HEK293T (cell line): ENCODE measurements at regions not wholly inside any gene's neighbourhood (a gene's known extent, or its start where the extent isn't known, plus 50 kb on each side); places are given as distances from the start of the nearest gene placed in this dataset.

Experiments
- CTCF ChIA-PET: fragments of 350-600 bp; formaldehyde crosslinking; extraction: SDS; loops from one replicate; lab custom pipeline; 2021; ENCODE audit warnings: antibody characterized with exemption, inconsistent platforms; lab: Yijun Ruan, JAX
- POLR2A ChIA-PET: fragments of 350-600 bp; formaldehyde crosslinking; extraction: SDS; loops from one replicate; lab custom pipeline; 2020; ENCODE audit warnings: antibody characterized with exemption, inconsistent platforms; lab: Yijun Ruan, JAX
- DNase-seq: peaks from one replicate; pipeline ENCODE4 v3.0.0; 2012; ENCODE audit warnings: mixed read lengths; ENCODE audit errors: extremely low spot score
- ARNT ChIP-seq: fragments of 450-650 bp; IDR thresholded peaks from 2 replicates; pipeline ENCODE4 v1.6.1; 2017; ENCODE audit warnings: mild to moderate bottlenecking
- BHLHE40 ChIP-seq: fragments of 450-650 bp; IDR thresholded peaks from 2 replicates; pipeline ENCODE4 v1.6.1; 2016; ENCODE audit warnings: mild to moderate bottlenecking, moderate library complexity, borderline replicate concordance
- CTBP1 ChIP-seq: fragments of 450-650 bp; IDR thresholded peaks from 2 replicates; pipeline ENCODE4 v1.6.1; 2016; ENCODE audit warnings: borderline replicate concordance
- ELF4 ChIP-seq: fragments of 450-650 bp; IDR thresholded peaks from 2 replicates; pipeline ENCODE4 v1.6.1; 2017; ENCODE audit warnings: antibody characterized with exemption
- FOXA1 ChIP-seq: fragments of 450-650 bp; IDR thresholded peaks from 2 replicates; pipeline ENCODE4 v1.6.1; 2016; ENCODE audit warnings: mild to moderate bottlenecking
- FOXK2 ChIP-seq: fragments of 450-650 bp; IDR thresholded peaks from 2 replicates; pipeline ENCODE4 v1.6.1; 2016; ENCODE audit warnings: mild to moderate bottlenecking
- FOXM1 ChIP-seq: fragments of 450-650 bp; IDR thresholded peaks from 2 replicates; pipeline ENCODE4 v1.6.1; 2017; ENCODE audit warnings: mild to moderate bottlenecking, borderline replicate concordance
- HDGF ChIP-seq: fragments of 450-650 bp; IDR thresholded peaks from 2 replicates; pipeline ENCODE4 v1.6.1; 2017; ENCODE audit warnings: antibody characterized with exemption, borderline replicate concordance
- L3MBTL2 ChIP-seq: fragments of 450-650 bp; conservative IDR thresholded peaks from 2 replicates; pipeline ENCODE4 v1.6.1; 2016; ENCODE audit warnings: mild to moderate bottlenecking
- LEF1 ChIP-seq: fragments of 450-650 bp; IDR thresholded peaks from 2 replicates; pipeline ENCODE4 v1.6.1; 2017; ENCODE audit warnings: mild to moderate bottlenecking, borderline replicate concordance
- NFRKB ChIP-seq: fragments of 450-650 bp; IDR thresholded peaks from 2 replicates; pipeline ENCODE4 v1.6.1; 2016; ENCODE audit warnings: mild to moderate bottlenecking, moderate library complexity
- PKNOX1 ChIP-seq: fragments of 450-650 bp; IDR thresholded peaks from 2 replicates; pipeline ENCODE4 v1.6.1; 2016
- SP1 ChIP-seq: fragments of 450-650 bp; IDR thresholded peaks from 2 replicates; pipeline ENCODE4 v1.6.1; 2017
- SUZ12 ChIP-seq: fragments of 450-650 bp; IDR thresholded peaks from 2 replicates; pipeline ENCODE4 v1.6.1; 2016; ENCODE audit warnings: mild to moderate bottlenecking
- TARDBP ChIP-seq: fragments of 450-650 bp; IDR thresholded peaks from 2 replicates; pipeline ENCODE4 v1.6.1; 2016
- ZNF384 ChIP-seq: fragments of 450-650 bp; IDR thresholded peaks from 2 replicates; pipeline ENCODE4 v1.6.1; 2016

GRCh38 chr7:68306692-68307107 is 1291.6 kb upstream of the AUTS2 start:
- TF ChIP-seq BHLHE40 = no peak
- no peak for TF ChIP-seq PKNOX1
- no peak for TF ChIP-seq LEF1
- no peak for TF ChIP-seq FOXA1
- no peak for TF ChIP-seq CTBP1
- no peak for TF ChIP-seq FOXM1
- TF ChIP-seq SUZ12 = no peak
- no peak for TF ChIP-seq L3MBTL2
- TF ChIP-seq ARNT = no peak
- no peak for TF ChIP-seq ZNF384
- no peak for TF ChIP-seq ELF4
- TF ChIP-seq HDGF = no peak
- ChIA-PET CTCF (no interaction called here), POLR2A (no interaction called here)
- no peak for DNase-seq

- TF ChIP-seq ZNF384 = no peak
- TF ChIP-seq PKNOX1 = no peak
- TF ChIP-seq TARDBP = no peak
- no peak for TF ChIP-seq HDGF
- no peak for TF ChIP-seq SP1
- TF ChIP-seq LEF1 = no peak
- no peak for TF ChIP-seq CTBP1
- no peak for TF ChIP-seq FOXM1
- TF ChIP-seq FOXA1 = no peak
- no peak for TF ChIP-seq FOXK2
- CTCF ChIA-PET = interaction anchor here (0.7 kb wide), 1 partner anchor 59 kb away, joined by 4 read pairs; no protein-coding TSS in a partner anchor
- POLR2A ChIA-PET = no interaction called here
- no peak for DNase-seq
Measured at GRCh38 chr7:68309271-68309670, 1289.0 kb upstream of the AUTS2 start.

GRCh38 chr7:68309806-68310205 is 1288.5 kb upstream of the AUTS2 start:
- DNase-seq = no peak
- ChIA-PET POLR2A (no interaction called here), CTCF (interaction anchor here (0.6 kb wide), 1 partner anchor 808 kb away, joined by 5 read pairs; no protein-coding TSS in a partner anchor)
- TF ChIP-seq SUZ12 = no peak
- TF ChIP-seq L3MBTL2 = no peak
- no peak for TF ChIP-seq FOXA1
- no peak for TF ChIP-seq HDGF
- no peak for TF ChIP-seq TARDBP
- TF ChIP-seq PKNOX1 = no peak
- no peak for TF ChIP-seq ZNF384
- TF ChIP-seq NFRKB = no peak
- no peak for TF ChIP-seq BHLHE40
- TF ChIP-seq ARNT = no peak
- no peak for TF ChIP-seq SP1
- TF ChIP-seq LEF1 = no peak

- ChIA-PET CTCF (no interaction called here), POLR2A (no interaction called here)
- no peak for DNase-seq
- TF ChIP-seq BHLHE40 (no peak), SUZ12 (no peak), ARNT (no peak), FOXK2 (no peak), TARDBP (no peak), NFRKB (no peak), L3MBTL2 (no peak), FOXA1 (no peak), LEF1 (no peak), PKNOX1 (no peak), HDGF (no peak), ZNF384 (no peak), SP1 (no peak), CTBP1 (no peak), FOXM1 (no peak)
Measured at GRCh38 chr7:68311958-68312357, 1286.3 kb upstream of the AUTS2 start.

GRCh38 chr7:68313806-68314205 is 1284.5 kb upstream of the AUTS2 start:
- DNase-seq = no peak
- TF ChIP-seq ZNF384 = no peak
- TF ChIP-seq L3MBTL2 = no peak
- no peak for TF ChIP-seq FOXK2
- TF ChIP-seq NFRKB = no peak
- no peak for TF ChIP-seq CTBP1
- no peak for TF ChIP-seq SP1
- no peak for TF ChIP-seq SUZ12
- no peak for TF ChIP-seq FOXA1
- TF ChIP-seq FOXM1 = no peak
- TF ChIP-seq ARNT = no peak
- TF ChIP-seq TARDBP = no peak
- TF ChIP-seq PKNOX1 = no peak
- no peak for TF ChIP-seq HDGF
- no peak for TF ChIP-seq BHLHE40
- TF ChIP-seq ELF4 = no peak
- TF ChIP-seq LEF1 = no peak
- POLR2A ChIA-PET = no interaction called here
- CTCF ChIA-PET = no interaction called here
